ENCODE measurements at regions not wholly inside any gene's neighbourhood (a gene's known extent, or its start where the extent isn't known, plus 50 kb on each side); places are given as distances from the start of the nearest gene placed in this dataset.

GRCh38 chr5:173785866-173786265, 102.3 kb upstream of the CPEB4 start:
- no peak for DNase-seq

- no peak for DNase-seq
These were observed 101.6 kb upstream of the CPEB4 start for GRCh38 chr5:173786286-173787187.

- DNase-seq: peak; percentile 10
These were observed 98.9 kb upstream of the CPEB4 start for GRCh38 chr5:173789031-173789920.

- DNase-seq: no peak
These were observed 97.9 kb upstream of the CPEB4 start for GRCh38 chr5:173790177-173790719.

GRCh38 chr5:173790836-173791546, 97.2 kb upstream of the CPEB4 start:
- DNase-seq: no peak

- DNase-seq: no peak
These were observed 96.3 kb upstream of the CPEB4 start for GRCh38 chr5:173791878-173792277.

GRCh38 chr5:173792781-173793547, 95.2 kb upstream of the CPEB4 start:
- no peak for DNase-seq

- DNase-seq: no peak
These were observed 94.3 kb upstream of the CPEB4 start for GRCh38 chr5:173793648-173794548.

GRCh38 chr5:173794901-173795416, 93.2 kb upstream of the CPEB4 start:
- DNase-seq: no peak

- no peak for DNase-seq
These were observed 92.5 kb upstream of the CPEB4 start for GRCh38 chr5:173795601-173796000.

GRCh38 chr5:173796721-173797495, 91.2 kb upstream of the CPEB4 start:
- DNase-seq: no peak

GRCh38 chr5:173798127-173798810, 89.9 kb upstream of the CPEB4 start:
- no peak for DNase-seq

GRCh38 chr5:173800340-173800739, 87.8 kb upstream of the CPEB4 start:
- DNase-seq: no peak

GRCh38 chr5:173801006-173801405, 87.1 kb upstream of the CPEB4 start:
- DNase-seq: no peak

GRCh38 chr5:173802670-173803165, 85.4 kb upstream of the CPEB4 start:
- DNase-seq: no peak

- no peak for DNase-seq
These were observed 83.6 kb upstream of the CPEB4 start for GRCh38 chr5:173804579-173804978.

GRCh38 chr5:173806270-173807035, 81.7 kb upstream of the CPEB4 start:
- no peak for DNase-seq

GRCh38 chr5:173807181-173807655, 80.9 kb upstream of the CPEB4 start:
- no peak for DNase-seq

Measured in dermis blood vessel endothelial cell (primary cell).